ENCODE measurements at regions not wholly inside any gene's neighbourhood (a gene's known extent, or its start where the extent isn't known, plus 50 kb on each side); places are given as distances from the start of the nearest gene placed in this dataset.

GRCh38 chr5:155867522-155868088, 459.4 kb upstream of the SGCD start:
- Histone ChIP-seq H3K9me3 (no peaks in the 10 kb centered on the region), H3K36me3 (no peaks in the 10 kb centered on the region), H3K27me3 (no peaks in the 10 kb centered on the region), H3K4me1 (no peaks in the 10 kb centered on the region), H3K4me3 (no peak overlapping the region), H3K27ac (no peak overlapping the region)
- ATAC-seq (ENCODE audit: low FRiP score in 2 of 2) (no peak), DNase-seq (no peak)
- TF ChIP-seq EP300 (IDR thresholded peaks at IDR 0.05) = no peak
- 82 to 87% methylated on average over 2 of the region's 2 CpGs for WGBS, 2 donors

- Histone ChIP-seq H3K27ac (no peak overlapping the region), H3K36me3 (no peaks in the 10 kb centered on the region), H3K27me3 (no peaks in the 10 kb centered on the region), H3K9me3 (no peaks in the 10 kb centered on the region), H3K4me1 (no peaks in the 10 kb centered on the region), H3K4me3 (no peak overlapping the region)
- DNase-seq (no peak), ATAC-seq (ENCODE audit: low FRiP score in 2 of 2) (no peak)
- WGBS, 2 donors = 71 to 75% methylated on average over 7 of the region's 7 CpGs
- no peak for TF ChIP-seq POLR2A (IDR thresholded peaks at IDR 0.05)
- no peak for TF ChIP-seq POLR2AphosphoS5 (IDR thresholded peaks at IDR 0.05)
- TF ChIP-seq EP300 (IDR thresholded peaks at IDR 0.05) = no peak
- no peak for TF ChIP-seq CTCF (IDR thresholded peaks at IDR 0.05)
Observed at GRCh38 chr5:155870636-155871035, 456.3 kb upstream of the SGCD start.

- DNase-seq (no peak), ATAC-seq (ENCODE audit: low FRiP score in 2 of 2) (no peak)
- Histone ChIP-seq H3K27me3 (no peaks in the 10 kb centered on the region), H3K4me1 (no peaks in the 10 kb centered on the region), H3K36me3 (no peaks in the 10 kb centered on the region), H3K27ac (no peak overlapping the region), H3K4me3 (no peak overlapping the region), H3K9me3 (no peaks in the 10 kb centered on the region)
- TF ChIP-seq EP300 (IDR thresholded peaks at IDR 0.05) (no peak), CTCF (IDR thresholded peaks at IDR 0.05) (no peak), POLR2A (IDR thresholded peaks at IDR 0.05) (no peak), POLR2AphosphoS5 (IDR thresholded peaks at IDR 0.05) (no peak)
- 46 to 52% methylated on average over 2 of the region's 2 CpGs for WGBS, 2 donors
Observed at GRCh38 chr5:155871623-155872022, 455.3 kb upstream of the SGCD start.

- H3K9me3 ChIP-seq = no peaks in the 10 kb centered on the region
- TF ChIP-seq EP300 (IDR thresholded peaks at IDR 0.05) = no peak
- H3K27me3 ChIP-seq = no peaks in the 10 kb centered on the region
- H3K4me3 ChIP-seq = no peak overlapping the region
- WGBS, 2 donors = 38 to 54% methylated on average over 4 of the region's 4 CpGs
- no peaks in the 10 kb centered on the region for H3K4me1 ChIP-seq
- no peaks in the 10 kb centered on the region for H3K36me3 ChIP-seq
- H3K27ac ChIP-seq = no peak overlapping the region
- DNase-seq = no peak
- ATAC-seq (ENCODE audit: low FRiP score in 2 of 2) = no peak
Observed at GRCh38 chr5:155872629-155873220, 454.2 kb upstream of the SGCD start.

GRCh38 chr5:155878991-155879575, 447.9 kb upstream of the SGCD start:
- WGBS, 2 donors = 71 to 79% methylated on average over 6 of the region's 6 CpGs
- ATAC-seq (ENCODE audit: low FRiP score in 2 of 2) (no peak), DNase-seq (no peak)
- Histone ChIP-seq H3K27me3 (no peaks in the 10 kb centered on the region), H3K4me1 (no peaks in the 10 kb centered on the region), H3K36me3 (no peaks in the 10 kb centered on the region), H3K9me3 (no peaks in the 10 kb centered on the region), H3K27ac (no peak overlapping the region), H3K4me3 (no peak overlapping the region)
- no peak for TF ChIP-seq POLR2AphosphoS5 (IDR thresholded peaks at IDR 0.05)
- TF ChIP-seq EP300 (IDR thresholded peaks at IDR 0.05) = no peak
- TF ChIP-seq CTCF (IDR thresholded peaks at IDR 0.05) = no peak
- TF ChIP-seq POLR2A (IDR thresholded peaks at IDR 0.05) = no peak

GRCh38 chr5:155884041-155884440, 442.9 kb upstream of the SGCD start:
- DNase-seq (no peak), ATAC-seq (ENCODE audit: low FRiP score in 2 of 2) (no peak)
- Histone ChIP-seq H3K4me1 (no peaks in the 10 kb centered on the region), H3K36me3 (no peaks in the 10 kb centered on the region), H3K4me3 (no peak overlapping the region), H3K9me3 (no peaks in the 10 kb centered on the region), H3K27ac (no peak overlapping the region), H3K27me3 (no peaks in the 10 kb centered on the region)
- WGBS, 2 donors = 16 to 17% methylated on average over 6 of the region's 6 CpGs
- TF ChIP-seq POLR2A (IDR thresholded peaks at IDR 0.05) (no peak), POLR2AphosphoS5 (IDR thresholded peaks at IDR 0.05) (no peak), CTCF (IDR thresholded peaks at IDR 0.05) (no peak), EP300 (IDR thresholded peaks at IDR 0.05) (no peak)
